Fibroblast of villous mesenchyme (primary cell): ENCODE measurements at regions not wholly inside any gene's neighbourhood (a gene's known extent, or its start where the extent isn't known, plus 50 kb on each side); places are given as distances from the start of the nearest gene placed in this dataset.
"Not testable (repeated sequence)": the region's sequence is repeated elsewhere in the genome, so short reads cannot be mapped to it uniquely, and the experiment has no call there.

ENCODE experiments used
- DNase-seq: peaks from one replicate; pipeline ENCODE4 v3.0.0-alpha.2; 2010; ENCODE audit warnings: low read depth
- H3K4me3 ChIP-seq: 2 replicates; pipeline ENCODE4 v1.5.1; 2011; ENCODE audit warnings: low read depth, mild to moderate bottlenecking, low read length
- TF ChIP-seq, protein P1 (sequence below): IDR thresholded peaks from 2 replicates; pipeline ENCODE4 v1.5.1; 2012; ENCODE audit warnings: low read depth, mild to moderate bottlenecking, low read length; ENCODE audit not compliant: insufficient read depth

DNA sequence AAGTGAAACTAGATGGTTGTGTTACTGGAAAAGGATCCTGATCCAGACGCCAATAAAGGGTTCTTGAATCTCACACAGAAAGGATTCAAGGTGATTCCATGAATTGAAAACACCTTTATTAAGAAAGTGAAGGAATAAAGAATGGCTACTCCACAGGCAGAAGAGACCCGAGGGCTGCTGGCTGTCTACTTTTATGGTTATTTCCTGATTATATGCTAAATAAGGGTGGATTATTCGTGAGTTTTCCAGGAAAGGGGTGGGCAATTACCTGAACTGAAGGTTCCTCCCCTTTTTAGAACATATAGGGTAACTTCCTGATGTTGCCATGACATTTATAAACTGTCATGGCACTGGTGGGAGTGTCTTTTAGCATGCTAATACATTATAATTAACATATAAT lies 50.9 kb upstream of the WARS2 start:
- no peak overlapping the region for H3K4me3 ChIP-seq
- TF ChIP-seq, protein P1, sequence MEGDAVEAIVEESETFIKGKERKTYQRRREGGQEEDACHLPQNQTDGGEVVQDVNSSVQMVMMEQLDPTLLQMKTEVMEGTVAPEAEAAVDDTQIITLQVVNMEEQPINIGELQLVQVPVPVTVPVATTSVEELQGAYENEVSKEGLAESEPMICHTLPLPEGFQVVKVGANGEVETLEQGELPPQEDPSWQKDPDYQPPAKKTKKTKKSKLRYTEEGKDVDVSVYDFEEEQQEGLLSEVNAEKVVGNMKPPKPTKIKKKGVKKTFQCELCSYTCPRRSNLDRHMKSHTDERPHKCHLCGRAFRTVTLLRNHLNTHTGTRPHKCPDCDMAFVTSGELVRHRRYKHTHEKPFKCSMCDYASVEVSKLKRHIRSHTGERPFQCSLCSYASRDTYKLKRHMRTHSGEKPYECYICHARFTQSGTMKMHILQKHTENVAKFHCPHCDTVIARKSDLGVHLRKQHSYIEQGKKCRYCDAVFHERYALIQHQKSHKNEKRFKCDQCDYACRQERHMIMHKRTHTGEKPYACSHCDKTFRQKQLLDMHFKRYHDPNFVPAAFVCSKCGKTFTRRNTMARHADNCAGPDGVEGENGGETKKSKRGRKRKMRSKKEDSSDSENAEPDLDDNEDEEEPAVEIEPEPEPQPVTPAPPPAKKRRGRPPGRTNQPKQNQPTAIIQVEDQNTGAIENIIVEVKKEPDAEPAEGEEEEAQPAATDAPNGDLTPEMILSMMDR, result no peak
- DNase-seq, result no peak

DNA sequence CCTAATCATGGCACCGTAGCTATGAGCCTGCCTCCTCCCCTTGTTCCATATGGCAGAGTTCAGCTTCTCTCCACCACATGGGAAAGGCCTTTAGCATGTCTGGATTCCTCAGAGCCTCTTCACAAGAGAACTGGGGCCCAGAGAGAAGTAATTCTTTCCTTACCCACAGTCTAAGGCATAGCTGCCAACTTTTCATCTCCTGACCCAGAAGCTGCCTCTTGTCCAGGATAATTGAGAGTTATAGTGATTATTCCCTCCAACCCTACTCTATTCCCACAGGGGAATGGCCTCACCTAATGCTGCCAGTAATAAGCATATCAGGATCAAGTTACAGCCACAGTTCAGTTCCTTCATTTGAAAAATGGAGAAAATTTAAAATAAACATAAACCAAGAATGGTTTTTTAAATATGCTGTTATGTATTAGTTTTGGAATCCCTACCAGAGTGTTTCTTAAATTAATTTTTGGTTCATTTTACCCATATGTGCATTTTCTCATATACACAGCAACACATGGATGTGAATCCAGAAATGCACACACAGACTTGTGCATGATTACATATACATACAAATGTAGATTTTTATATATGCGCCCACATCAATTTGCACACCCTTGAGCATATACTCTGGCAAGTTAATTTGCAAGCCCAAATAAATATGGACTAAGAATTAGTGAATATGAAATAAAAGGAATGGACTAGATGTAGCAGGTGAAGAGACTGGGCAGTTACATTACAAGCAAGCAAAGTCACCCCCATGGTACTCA lies 63.9 kb upstream of the WARS2 start:
- DNase-seq, result no peak
- TF ChIP-seq, protein P1, result no peak

GRCh38 chr1:119204961-119205357 lies 64.5 kb upstream of the WARS2 start:
- no peak for DNase-seq
- H3K4me3 ChIP-seq, result no peak overlapping the region
- TF ChIP-seq, protein P1, result no peak

More for the DNA sequence above, 63.9 kb upstream of the WARS2 start:
- H3K4me3 ChIP-seq, result no peak overlapping the region

- no peak overlapping the region for H3K4me3 ChIP-seq
- no peak for DNase-seq
- TF ChIP-seq, protein P1, result no peak
Measured at GRCh38 chr1:119209061-119209460, 68.6 kb upstream of the WARS2 start.

DNA sequence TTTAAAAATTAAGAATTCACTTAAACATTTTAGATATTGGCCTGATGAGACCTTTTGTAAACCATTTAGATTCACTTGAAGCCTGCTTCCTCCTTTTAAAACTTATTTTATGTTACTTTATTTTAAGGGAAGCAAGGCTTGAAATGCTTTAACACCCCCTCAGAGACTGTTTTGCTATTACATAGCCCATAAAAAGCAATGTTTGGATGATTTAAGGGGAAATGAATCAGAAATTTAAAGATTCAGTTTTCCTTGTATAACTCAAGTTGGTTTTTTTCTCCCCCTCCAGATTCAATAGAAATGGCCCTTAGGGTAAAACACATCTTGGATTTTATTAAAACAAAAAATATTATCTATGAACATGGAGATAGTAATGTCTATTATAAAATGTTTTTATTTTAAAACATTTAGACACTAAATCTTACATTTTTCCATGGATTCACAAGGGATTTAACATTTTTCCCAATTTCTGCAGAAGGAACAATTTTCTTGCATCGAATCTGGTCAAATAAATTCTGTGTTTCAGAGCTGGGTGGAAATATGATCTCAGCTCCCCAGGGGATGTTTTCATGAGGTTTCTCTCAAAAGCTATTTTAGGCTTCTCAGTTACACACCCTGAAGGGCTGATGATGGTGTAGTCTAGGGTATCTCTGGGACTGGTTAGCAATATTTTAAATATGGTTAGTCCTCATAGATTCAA lies 69.3 kb upstream of the WARS2 start:
- H3K4me3 ChIP-seq, result no peak overlapping the region
- DNase-seq, result peak; percentile 10
- TF ChIP-seq, protein P1, result no peak

GRCh38 chr1:119210296-119210649 lies 69.8 kb upstream of the WARS2 start:
- DNase-seq, result no peak
- TF ChIP-seq, protein P1, result no peak
- H3K4me3 ChIP-seq, result no peak overlapping the region

DNA sequence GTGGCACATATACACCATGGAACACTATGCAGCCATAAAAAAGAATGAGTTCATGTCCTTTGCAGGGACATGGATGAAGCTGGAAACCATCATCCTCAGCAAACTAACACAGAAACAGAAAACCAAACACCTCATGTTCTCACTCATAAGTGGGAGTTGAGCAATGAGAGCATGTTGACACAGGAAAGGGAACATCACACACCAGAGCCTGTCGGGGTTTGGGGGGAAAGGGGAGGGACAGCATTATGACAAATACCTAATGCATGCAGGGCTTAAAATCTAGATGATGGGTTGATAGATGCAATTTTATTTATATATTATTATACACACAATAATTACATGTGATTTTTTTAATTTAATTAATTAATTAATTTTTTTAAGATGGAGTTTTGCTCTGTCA lies 72.8 kb upstream of the WARS2 start:
- not testable (repeated sequence) for DNase-seq, H3K4me3 ChIP-seq

DNA sequence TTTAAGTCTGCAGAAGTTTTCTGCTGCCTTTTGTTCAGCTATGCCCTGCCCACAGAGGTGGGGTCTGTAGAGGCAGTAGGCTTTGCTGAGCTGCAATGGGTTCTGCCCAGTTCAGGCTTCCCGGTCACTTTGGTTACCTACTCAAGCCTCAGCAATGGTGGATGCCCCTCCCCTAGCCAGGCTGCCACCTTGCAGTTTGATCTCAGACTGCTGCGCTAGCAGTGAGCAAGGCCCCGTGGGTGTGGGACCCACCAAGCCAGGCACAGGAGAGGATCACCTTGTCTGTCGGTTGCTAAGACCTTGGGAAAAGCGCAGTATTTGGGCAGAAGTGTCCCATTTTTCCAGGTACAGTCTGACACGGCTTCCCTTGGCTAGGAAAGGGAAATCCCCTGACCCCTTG lies 74.5 kb upstream of the WARS2 start:
- H3K4me3 ChIP-seq, DNase-seq: not testable (repeated sequence)
